T-helper 22 cell (primary cell): ENCODE measurements at regions not wholly inside any gene's neighbourhood (a gene's known extent, or its start where the extent isn't known, plus 50 kb on each side); places are given as distances from the start of the nearest gene placed in this dataset.

ENCODE experiments used
- DNase-seq: peaks from one replicate; pipeline ENCODE4 v3.0.0-alpha.2; 2020; ENCODE audit warnings: low read depth

- no peak for DNase-seq
These were observed 341.8 kb downstream of the MAN2A1 start for GRCh38 chr5:110031402-110032140.

GRCh38 chr5:110032376-110032775 is 342.6 kb downstream of the MAN2A1 start:
- DNase-seq, result no peak

DNA sequence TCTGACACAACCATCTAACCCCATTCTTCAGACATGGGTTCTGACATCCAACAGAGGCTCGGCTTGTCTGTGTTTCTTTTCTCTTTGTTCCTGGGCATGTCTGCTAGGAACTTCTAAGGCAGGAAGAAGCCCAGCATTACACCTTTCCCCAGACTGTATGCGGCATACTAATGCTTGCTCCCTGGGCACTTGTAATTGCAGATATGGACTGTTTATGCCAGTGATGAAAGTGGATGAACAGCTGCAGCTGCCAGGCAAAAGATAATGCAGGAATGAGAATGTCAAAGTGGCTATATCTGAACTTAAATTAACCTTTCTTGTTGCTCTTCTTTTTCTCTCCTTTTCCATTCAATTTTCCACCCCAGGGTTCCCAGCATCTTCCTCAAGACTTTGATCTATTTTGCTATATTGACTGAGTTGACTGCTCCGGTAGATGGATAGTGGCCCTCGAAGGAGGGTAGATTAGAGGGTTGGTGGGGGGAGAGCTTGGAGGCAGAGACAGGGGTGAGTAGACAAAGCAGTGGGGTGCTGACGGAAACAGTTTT is 344.4 kb downstream of the MAN2A1 start:
- DNase-seq, result no peak

GRCh38 chr5:110038297-110038997 is 348.7 kb downstream of the MAN2A1 start:
- no peak for DNase-seq

DNA sequence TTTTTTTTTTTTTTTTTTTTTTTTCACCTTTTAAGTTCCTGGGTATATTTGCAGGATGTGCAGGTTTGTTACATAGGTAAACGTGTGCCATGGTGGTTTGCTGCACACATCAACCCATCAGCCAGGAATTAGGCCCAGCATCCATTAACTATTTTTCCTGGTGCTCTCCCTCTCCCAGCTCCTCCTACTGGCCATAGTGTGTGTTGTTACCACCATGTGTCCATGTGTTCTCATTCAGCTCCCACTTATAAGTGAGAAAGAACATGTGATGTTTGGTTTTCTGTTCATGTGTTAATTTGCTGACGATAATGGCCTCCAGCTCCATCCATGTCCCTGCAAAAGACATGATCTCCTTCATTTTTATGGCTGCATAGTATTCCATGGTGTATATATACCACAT is 350.5 kb downstream of the MAN2A1 start:
- DNase-seq, result no peak

- no peak for DNase-seq
These were observed 353.3 kb downstream of the MAN2A1 start for GRCh38 chr5:110043025-110043424.

DNA sequence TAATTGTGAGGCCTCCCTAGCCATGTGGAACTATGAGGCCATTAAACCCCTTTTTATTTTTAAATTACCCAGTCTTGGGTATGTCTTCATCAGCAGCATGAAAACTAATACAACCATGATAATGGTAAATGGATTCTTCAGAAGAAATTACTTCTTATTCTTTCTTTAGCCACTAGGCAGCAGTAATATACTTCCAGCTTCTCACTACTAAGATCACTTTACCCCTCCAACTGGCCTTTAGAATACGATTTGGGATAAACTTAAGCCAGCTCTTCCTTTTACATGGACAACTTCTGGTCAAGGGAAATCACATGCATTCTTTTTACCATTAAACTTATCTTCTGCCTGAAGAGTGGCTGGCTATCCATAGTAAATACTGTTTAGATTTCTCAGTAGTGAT is 355.4 kb downstream of the MAN2A1 start:
- DNase-seq, result no peak

GRCh38 chr5:110048491-110048890 is 358.8 kb downstream of the MAN2A1 start:
- DNase-seq, result no peak

DNA sequence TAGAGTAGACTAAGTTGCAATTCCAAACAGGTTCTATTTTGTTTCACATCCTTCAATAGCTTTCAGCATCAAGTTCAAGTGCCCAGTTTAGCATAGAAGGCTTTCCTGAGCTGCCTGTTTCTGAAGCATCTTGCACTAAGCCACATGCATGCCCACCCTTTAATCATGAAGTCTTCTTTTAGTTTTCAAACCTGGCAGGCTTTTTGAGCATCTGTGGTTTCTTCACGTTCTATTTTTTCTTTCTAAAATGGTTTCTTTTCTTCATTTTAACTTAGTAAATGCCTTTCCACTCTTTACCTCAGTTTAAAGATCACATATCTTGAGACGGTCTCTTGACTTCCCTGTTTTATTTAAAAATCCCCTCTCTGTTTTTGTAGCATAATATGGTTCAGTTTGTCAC is 360.1 kb downstream of the MAN2A1 start:
- no peak for DNase-seq

- no peak for DNase-seq
These were observed 361.1 kb downstream of the MAN2A1 start for GRCh38 chr5:110050640-110051345.

DNA sequence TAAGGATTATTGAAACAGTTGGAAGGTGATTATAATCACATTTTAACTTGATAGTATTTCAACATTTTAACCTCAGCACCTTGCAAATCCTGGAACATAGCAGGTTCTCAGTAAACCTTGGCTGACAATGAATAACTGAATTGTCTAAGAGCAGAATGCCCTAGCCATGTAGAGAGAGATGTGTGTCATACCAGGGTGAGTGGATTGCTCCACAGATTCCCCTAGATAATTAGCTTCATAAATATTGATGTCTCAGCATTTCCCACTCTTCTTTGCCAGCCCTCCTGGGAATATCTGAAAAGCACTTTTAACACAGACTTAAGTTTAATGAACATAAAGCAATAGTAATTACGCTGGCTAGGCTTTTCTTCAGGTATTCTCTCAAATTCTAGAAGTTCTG is 363.5 kb downstream of the MAN2A1 start:
- no peak for DNase-seq

GRCh38 chr5:110053824-110054223 is 364.1 kb downstream of the MAN2A1 start:
- no peak for DNase-seq

DNA sequence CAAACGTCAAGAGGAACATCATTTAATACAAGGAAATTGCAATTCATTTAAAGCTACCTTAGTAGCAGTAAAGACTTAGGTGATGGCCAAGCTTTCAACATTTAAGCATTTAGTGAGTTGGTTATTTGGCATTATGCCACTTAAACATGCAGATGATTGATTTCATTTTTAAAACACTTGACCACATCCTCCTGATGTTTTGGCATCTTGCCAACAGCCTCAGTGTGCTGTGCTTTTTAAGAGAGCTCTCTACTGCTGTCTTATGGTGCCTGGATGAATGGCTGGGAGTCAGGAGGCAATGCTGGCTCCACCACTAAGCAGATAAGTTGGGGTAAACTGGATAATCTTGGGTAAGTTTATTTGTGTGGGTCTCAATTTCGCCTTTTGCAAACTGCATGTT is 364.5 kb downstream of the MAN2A1 start:
- DNase-seq, result peak; percentile 42

DNA sequence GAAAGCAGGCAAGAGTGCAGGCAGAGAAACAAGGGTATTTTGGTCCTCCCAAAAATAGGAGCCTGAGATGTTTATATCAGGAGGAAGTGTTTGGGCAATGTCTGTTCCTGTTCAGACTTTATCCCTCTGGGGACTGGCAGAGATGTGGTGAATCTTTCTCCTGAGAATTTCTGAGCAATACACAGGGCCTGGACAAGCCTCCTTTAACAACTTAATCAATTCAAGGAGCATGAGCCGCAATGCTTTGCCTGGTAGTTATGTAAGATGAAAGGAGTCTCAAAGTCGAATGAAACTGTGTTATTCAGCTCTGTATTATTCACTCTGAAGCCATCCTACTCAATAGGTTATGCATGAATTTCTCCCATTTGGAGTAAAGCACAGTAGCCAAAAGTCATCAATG is 365.6 kb downstream of the MAN2A1 start:
- no peak for DNase-seq

GRCh38 chr5:110056580-110057114 is 366.9 kb downstream of the MAN2A1 start:
- DNase-seq, result no peak

- no peak for DNase-seq
These were observed 368.4 kb downstream of the MAN2A1 start for GRCh38 chr5:110058175-110058574.

DNA sequence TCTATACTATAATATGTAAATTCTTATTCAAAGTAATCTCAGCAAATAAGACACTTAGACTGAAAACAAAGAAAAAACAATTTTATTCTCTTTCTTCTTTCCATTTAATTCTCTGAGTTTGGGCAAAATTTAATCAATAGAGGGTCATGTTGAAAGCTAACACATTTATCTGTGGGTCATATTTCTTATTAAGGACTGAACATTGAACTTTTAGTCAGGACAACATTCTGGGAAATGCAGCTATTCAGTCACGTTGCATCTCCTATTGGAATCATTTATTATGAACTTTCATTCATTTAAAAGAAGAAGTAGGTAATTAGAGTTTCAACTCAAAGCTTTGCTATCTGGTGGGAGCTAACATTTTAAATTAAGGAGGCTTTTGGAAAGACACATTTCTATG is 372.5 kb downstream of the MAN2A1 start:
- DNase-seq, result no peak

GRCh38 chr5:110063640-110064602 is 374.2 kb downstream of the MAN2A1 start:
- no peak for DNase-seq

DNA sequence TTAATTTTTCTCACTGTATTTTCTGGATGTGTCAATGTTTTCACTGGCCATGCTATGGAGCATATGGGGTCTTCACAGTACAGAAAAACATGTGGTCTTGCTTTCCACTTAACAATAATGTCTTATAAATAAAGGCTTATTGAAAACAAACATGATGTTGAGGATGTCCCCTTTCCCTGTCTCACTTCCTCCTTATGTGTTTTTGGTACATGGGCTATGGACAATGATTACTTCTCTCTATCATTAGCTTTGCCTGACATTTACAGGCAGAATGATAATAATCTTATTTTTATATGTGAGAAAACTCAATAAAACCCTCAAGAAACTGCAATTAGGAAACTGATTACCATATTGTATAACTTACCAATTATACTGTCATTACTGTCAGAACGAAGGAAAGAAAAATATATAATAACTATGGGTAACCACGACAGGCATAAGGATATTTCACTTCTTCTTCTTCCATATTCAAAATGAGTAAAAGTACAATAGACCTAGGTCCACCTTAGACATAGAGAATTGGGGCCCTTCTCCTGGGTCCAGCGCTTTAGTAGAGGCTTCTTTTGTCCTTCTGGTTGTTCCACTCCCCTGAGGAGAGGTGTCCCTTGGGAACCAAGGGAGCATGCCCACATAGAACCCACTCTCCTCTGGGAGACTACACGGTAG is 375.0 kb downstream of the MAN2A1 start:
- no peak for DNase-seq

- no peak for DNase-seq
These were observed 381.1 kb downstream of the MAN2A1 start for GRCh38 chr5:110070836-110071235.

DNA sequence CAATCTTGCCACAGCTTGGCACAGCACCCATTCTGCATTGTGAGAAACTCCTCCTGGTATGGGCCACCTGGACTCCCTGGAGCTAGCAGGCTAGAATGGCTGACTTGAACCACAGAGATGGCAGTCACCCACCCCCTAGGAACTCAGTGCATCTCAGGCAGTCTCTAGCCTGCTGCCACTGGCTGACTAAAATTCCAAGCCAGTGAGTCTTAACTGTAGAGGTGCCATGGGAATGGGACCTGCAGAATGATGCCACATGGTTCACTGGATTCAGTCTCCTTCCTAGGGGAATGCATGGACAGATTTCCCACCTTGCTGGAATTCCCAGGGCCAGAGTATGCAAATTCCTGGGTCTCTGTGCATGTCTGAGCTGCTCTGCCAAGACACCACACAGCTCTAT is 382.9 kb downstream of the MAN2A1 start:
- no peak for DNase-seq
